Vagina (tissue), 2 donors: ENCODE measurements at regions not wholly inside any gene's neighbourhood (a gene's known extent, or its start where the extent isn't known, plus 50 kb on each side); places are given as distances from the start of the nearest gene placed in this dataset.

Experiments used
- DNase-seq, 2 donors: peaks; one replicate each; pipeline ENCODE4 v3.0.0-alpha.2; 2017; ENCODE audit errors: extremely low spot score in 2 of 2
- H3K27ac ChIP-seq: fragments of 200-600 bp; sonication (generic); one replicate; pipeline ENCODE4 v1.5.1; 2019
- H3K27me3 ChIP-seq: fragments of 200-600 bp; sonication (generic); one replicate; pipeline ENCODE4 v1.5.1; 2019
- H3K36me3 ChIP-seq, 2 donors: fragments of 200-600 bp; sonication (generic); one replicate each; pipeline ENCODE4 v1.5.1; 2017 to 2019
- H3K4me1 ChIP-seq: fragments of 200-600 bp; sonication (generic); one replicate; pipeline ENCODE4 v1.5.1; 2019
- H3K4me3 ChIP-seq, 2 donors: fragments of 200-600 bp; sonication (generic); 1 replicate in 1 of 2; 2 replicates in 1 of 2; pipeline ENCODE4 v1.5.1; 2016 to 2019
- H3K9me3 ChIP-seq: fragments of 200-600 bp; sonication (generic); one replicate; pipeline ENCODE4 v1.5.1; 2019
- CTCF ChIP-seq, 3 experiments: fragments of 450-650 bp in 2 of 3; fragments of 200-600 bp in 1 of 3; sonication (generic) in 1 of 3; IDR thresholded peaks; one replicate each; pipeline ENCODE4 v1.5.1; 2017 to 2019; ENCODE audit warnings: antibody characterized with exemption in 3 of 3, mild to moderate bottlenecking in 2 of 3, moderate library complexity in 2 of 3
- POLR2A ChIP-seq, 2 donors: fragments of 450-650 bp; IDR thresholded peaks; one replicate each; pipeline ENCODE4 v1.6.1; 2017; ENCODE audit warnings: antibody characterized with exemption in 2 of 2, mild to moderate bottlenecking in 2 of 2, moderate library complexity in 2 of 2
- POLR2AphosphoS5 ChIP-seq, 2 donors: sonication (generic); formaldehyde crosslinking; IDR thresholded peaks; one replicate each; pipeline ENCODE4 v1.9.0; 2017; ENCODE audit warnings: antibody characterized with exemption in 2 of 2, mild to moderate bottlenecking in 2 of 2, low read depth in 1 of 2; ENCODE audit not compliant: insufficient read depth in 1 of 2
- intact Hi-C: fragments of 100-400 bp; cut with DNase I; formaldehyde crosslinking; loops from one replicate; pipeline ENCODE4 v1.15.1; 2023

GRCh38 chr4:138766332-138766731, 249.2 kb upstream of the NOCT start:
- intact Hi-C loops = no loop called here
- Histone ChIP-seq H3K27me3 (no peaks in the 10 kb centered on the region), H3K36me3 (no peaks in the 10 kb centered on the region), H3K9me3 (no peaks in the 10 kb centered on the region), H3K4me3 (no peak overlapping the region), H3K4me1 (no peaks in the 10 kb centered on the region), H3K27ac (no peak overlapping the region)
- DNase-seq = no peak
- TF ChIP-seq POLR2A (IDR thresholded peaks at IDR 0.05) = no peak
- TF ChIP-seq POLR2AphosphoS5 (IDR thresholded peaks at IDR 0.05; ENCODE audit: insufficient read depth in 1 of 2, low read depth in 1 of 2) = no peak
- no peak for TF ChIP-seq CTCF (IDR thresholded peaks at IDR 0.05)

DNA sequence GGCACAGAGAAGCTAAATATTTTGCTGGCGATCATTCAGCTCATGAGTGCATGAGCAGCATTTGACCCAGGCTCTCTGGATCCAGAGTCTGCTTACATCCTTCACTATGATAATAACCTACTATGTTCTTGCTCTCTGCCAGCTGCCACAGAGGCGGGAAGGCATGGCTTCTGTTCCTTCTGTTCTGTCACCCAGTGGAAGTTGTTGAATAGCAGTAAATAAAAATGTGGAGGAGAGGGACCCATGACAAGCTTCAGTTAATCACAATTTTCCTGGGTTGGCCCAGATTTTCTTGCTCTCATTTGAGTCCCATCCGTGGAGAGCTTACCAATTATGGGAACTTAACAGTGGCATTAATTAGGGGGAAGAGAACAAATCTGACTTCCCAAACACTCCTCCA, 250.1 kb upstream of the NOCT start:
- Histone ChIP-seq H3K4me3 (no peak overlapping the region), H3K4me1 (no peaks in the 10 kb centered on the region), H3K27me3 (no peaks in the 10 kb centered on the region), H3K36me3 (no peaks in the 10 kb centered on the region), H3K27ac (no peak overlapping the region), H3K9me3 (no peaks in the 10 kb centered on the region)
- no peak for TF ChIP-seq CTCF (IDR thresholded peaks at IDR 0.05)
- no peak for TF ChIP-seq POLR2A (IDR thresholded peaks at IDR 0.05)
- no peak for DNase-seq
- intact Hi-C loops = no loop called here

DNA sequence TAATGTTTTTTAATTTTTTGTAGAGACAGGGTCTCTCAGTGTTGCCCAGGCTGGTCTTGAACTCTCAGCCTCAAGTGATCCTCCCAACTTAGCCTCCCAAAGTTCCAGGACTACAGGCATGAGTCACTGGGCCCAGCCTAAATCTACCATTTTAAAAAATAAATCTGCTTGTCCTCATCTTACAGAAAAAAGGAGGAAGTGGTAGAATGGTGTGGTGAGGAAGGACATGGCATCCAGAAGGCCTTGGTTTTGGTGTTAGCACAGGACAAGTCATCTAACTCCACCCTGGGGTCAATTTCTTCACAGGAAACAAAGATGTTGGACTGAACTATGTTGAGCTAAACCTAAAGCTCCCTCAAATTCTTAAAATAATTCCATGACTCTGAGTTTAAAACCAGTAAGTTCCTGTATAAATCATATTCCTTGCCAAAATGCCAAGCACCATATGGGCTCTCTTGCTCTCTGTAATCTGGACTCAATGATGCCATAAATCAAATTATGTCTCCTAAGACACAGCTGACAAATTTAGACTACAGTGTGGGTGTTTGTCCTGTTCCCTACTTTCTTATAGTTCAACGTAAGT, 253.9 kb upstream of the NOCT start:
- Histone ChIP-seq H3K27me3 (no peaks in the 10 kb centered on the region), H3K27ac (no peak overlapping the region), H3K4me1 (no peaks in the 10 kb centered on the region), H3K4me3 (no peak overlapping the region), H3K36me3 (no peaks in the 10 kb centered on the region), H3K9me3 (no peaks in the 10 kb centered on the region)
- no peak for DNase-seq
- intact Hi-C loops = no loop called here
- TF ChIP-seq POLR2A (IDR thresholded peaks at IDR 0.05) (no peak), POLR2AphosphoS5 (IDR thresholded peaks at IDR 0.05; ENCODE audit: insufficient read depth in 1 of 2, low read depth in 1 of 2) (no peak), CTCF (IDR thresholded peaks at IDR 0.05) (no peak)

DNA sequence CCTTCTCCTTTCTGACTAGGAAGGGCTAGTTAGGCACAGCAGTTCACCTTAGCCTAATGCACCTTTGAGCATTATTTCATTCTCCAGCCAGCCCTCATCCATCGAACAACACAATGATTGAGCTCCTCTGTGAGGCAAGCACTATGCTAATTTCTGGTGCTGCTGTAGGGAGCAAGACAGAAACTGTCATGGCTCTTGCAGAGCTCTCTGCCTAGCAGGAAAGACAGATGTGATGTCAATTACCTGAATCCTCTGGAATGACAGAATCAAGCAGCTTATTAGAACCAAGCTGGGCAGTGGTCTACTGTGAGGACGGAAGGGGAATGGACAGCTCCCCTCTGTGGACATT, 256.1 kb upstream of the NOCT start:
- no peaks in the 10 kb centered on the region for H3K27me3 ChIP-seq
- no peak for TF ChIP-seq CTCF (IDR thresholded peaks at IDR 0.05)
- TF ChIP-seq POLR2AphosphoS5 (IDR thresholded peaks at IDR 0.05; ENCODE audit: insufficient read depth in 1 of 2, low read depth in 1 of 2) = no peak
- TF ChIP-seq POLR2A (IDR thresholded peaks at IDR 0.05) = no peak
- no peak overlapping the region for H3K27ac ChIP-seq
- no peaks in the 10 kb centered on the region for H3K36me3 ChIP-seq
- intact Hi-C loops = no loop called here
- H3K9me3 ChIP-seq = no peaks in the 10 kb centered on the region
- DNase-seq = no peak
- no peaks in the 10 kb centered on the region for H3K4me1 ChIP-seq
- no peak overlapping the region for H3K4me3 ChIP-seq

DNA sequence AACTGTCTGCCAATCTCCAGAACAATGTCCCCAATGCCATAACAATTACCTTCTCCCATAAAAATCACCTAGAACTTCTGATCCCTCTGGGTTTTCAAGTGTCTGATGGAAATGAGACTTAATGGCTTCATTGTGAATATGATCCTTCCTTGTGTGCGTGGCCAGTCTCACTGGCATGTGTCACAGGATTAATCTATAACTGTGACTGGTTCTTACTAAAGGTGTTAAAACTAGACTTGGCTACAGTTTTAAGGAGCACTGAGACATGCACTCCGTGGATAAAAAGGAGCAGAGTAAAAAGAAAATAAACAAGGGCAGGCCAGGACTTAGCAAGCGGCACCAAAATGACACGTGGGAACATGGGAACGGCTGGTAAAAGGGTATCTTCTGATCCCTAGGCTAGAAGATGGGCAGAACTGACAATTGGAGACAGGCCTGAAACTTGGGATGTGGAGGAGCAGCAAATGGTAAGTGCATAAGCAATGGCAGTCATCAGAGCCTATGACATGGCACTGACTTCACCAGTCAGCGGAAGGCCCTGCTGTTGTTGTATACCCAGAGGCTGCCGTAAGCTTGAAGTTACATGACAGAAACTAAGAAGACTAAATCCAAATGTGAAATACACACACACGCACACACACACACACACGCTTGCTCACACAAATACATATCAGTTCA, 256.6 kb upstream of the NOCT start:
- Histone ChIP-seq H3K9me3 (no peaks in the 10 kb centered on the region), H3K27me3 (no peaks in the 10 kb centered on the region), H3K36me3 (no peaks in the 10 kb centered on the region), H3K4me3 (no peak overlapping the region), H3K4me1 (no peaks in the 10 kb centered on the region), H3K27ac (no peak overlapping the region)
- DNase-seq = no peak
- intact Hi-C loops = no loop called here
- no peak for TF ChIP-seq CTCF (IDR thresholded peaks at IDR 0.05)
- TF ChIP-seq POLR2AphosphoS5 (IDR thresholded peaks at IDR 0.05; ENCODE audit: insufficient read depth in 1 of 2, low read depth in 1 of 2) = no peak
- no peak for TF ChIP-seq POLR2A (IDR thresholded peaks at IDR 0.05)
